GM21786 (cell line): ENCODE measurements at regions not wholly inside any gene's neighbourhood (a gene's known extent, or its start where the extent isn't known, plus 50 kb on each side); places are given as distances from the start of the nearest gene placed in this dataset.

ENCODE experiments used
- ATAC-seq: cut with Tn5 transposase; IDR thresholded peaks from one replicate; pipeline ENCODE4 v1.9.1; 2021; ENCODE audit not compliant: unreplicated experiment

DNA sequence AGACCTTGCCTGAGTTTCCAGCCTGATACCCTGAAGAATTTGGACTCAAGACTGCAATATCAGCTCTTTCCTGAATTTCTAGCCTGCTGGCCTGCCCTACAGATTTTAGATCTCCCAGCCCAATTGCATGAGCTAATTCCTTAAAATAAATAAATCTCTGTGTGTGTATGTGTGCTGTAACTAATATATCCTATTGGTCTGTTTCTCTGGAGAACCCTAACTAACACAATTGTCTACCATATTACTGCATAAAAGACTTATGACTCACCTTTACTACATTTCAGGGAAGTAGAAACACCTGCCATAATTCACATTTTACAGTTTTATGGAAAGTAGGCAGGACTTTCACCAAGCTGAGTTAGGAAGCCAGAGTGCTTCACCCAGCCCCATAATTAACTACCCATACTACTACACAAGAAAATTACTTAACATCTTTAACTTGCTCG, 90.7 kb upstream of the BEND6 start:
- ATAC-seq = no peak

DNA sequence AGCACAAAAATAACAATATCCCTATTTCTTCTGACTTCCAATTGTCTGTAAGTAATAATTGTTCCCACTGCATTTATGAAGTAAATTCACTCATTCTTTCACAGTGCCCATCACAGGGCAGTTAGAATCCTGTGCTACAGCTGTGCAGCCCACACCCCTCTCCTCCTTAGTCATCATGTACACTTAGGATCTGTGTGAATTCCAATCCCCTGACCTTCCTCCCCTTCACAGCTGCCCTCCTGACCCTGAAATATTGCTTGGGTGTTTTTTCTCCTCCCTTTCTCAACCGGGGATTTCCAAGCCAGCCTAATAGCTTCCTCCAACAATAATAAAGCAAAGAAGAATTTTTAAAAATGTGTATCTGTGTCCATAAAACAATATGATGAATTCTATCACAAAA, 91.5 kb upstream of the BEND6 start:
- ATAC-seq = no peak

DNA sequence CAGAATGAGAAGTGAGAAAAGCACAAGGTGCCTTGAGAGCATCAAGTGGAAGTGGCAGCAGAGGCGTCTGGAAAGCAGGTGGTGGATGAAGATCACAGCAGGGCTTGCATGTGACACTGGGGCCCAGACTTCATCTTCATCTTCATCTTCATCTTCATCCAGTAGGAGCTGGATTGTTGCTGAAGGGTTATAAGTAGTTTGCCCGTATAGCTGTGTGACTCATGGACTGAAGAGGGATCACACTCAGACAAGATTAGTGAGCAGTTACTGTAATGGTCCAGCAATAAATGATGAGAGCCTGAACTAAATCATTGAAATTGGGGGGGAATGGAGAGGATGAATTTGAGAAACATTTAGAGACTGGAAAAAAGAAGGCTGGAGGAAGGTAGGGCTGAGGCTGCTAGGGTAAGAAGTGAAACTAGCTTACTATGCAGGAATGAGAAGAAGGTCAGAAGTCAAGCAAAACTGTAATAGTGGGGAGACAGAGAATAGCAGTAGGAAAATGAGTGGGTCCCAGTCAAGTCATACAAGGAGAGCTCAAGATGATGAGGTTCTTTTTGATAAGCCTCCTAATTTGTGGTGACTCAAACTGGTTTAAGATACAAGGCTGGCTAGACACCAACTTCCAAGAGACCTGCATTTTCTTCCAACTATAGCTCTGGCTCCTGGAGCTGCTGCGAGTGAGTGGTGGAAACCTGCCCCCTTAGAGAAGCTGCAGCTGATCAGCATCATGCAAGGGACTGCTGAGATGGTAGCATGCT, 92.3 kb upstream of the BEND6 start:
- no peak for ATAC-seq

DNA sequence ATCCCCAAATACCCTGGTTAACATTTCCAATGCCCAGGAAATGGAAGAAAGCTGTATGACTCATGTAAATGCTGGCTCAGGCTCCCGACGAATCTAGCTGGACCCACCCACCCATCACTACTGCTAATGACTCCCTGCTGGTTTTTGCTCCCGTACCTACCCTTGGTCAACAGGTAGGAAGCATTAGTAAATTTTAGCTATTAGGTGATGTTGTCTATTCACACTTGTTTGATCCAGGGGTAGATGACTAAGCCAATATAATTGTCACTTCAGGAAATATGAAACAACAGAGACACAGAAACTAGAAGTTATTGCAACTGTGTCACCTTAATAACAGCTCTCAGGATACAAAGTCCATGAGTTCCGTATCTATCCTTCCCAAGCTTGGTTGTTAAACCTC, 94.4 kb upstream of the BEND6 start:
- no peak for ATAC-seq

DNA sequence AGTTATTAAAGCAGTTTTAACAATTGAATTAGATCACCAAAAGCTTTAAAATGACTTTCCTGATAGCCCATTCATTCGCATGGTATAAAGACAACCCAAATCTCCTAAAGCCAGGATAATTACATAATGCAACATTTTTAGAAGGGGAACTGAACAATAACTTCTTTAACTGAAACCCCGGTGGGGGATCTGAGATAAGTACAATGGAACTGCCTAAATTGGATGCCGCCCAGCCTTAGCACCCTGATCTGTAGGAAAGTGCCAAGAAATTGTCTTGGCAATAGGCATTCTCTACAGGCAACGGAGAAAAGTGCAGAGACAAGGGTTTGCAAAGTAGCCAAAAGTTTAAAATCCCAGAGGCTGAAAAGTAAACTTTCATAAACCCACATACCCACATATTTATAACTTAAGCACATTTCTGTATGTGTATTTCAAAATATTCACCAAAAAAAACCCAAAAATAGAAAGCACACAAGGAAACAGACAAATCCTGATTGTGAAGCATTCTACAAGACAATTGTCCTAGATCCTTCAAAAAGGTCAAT, 98.8 kb upstream of the BEND6 start:
- ATAC-seq = no peak

DNA sequence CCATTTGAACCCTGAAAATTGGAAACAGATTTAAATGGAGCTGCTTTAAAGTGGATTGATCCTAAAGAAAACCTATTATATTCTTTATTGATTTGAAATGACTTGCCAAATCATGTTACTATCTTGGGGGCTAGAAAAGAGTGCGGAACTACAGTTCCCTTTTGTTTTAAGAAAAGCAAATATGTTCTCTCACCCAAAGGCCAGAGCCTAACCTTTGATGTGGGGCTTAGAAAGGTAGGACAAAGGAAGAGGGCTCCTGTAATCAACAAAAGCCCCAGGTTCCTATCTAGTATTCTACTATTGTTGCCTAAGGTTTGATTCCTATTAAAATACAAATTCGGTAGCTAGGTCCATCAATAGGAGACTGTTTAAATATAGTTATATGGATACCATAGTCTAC, 100.8 kb upstream of the BEND6 start:
- no peak for ATAC-seq

DNA sequence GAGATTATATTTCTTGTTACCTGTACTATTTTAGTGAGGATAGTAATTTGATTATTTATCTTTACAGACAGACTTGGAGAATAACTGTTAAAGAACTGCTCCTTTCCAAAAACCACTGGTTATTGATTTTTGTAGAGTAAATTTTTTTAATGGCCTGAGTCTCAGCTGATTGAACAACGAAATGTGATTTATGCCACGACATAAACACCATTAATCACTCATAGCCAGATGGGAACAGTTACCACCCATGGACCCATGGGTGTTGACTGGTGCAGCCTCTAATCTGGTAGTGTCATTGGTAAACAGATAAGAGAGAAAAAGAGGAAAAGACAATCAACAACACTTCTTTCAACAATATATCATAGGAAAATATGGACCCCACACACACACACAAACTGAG, 101.4 kb upstream of the BEND6 start:
- ATAC-seq = no peak

DNA sequence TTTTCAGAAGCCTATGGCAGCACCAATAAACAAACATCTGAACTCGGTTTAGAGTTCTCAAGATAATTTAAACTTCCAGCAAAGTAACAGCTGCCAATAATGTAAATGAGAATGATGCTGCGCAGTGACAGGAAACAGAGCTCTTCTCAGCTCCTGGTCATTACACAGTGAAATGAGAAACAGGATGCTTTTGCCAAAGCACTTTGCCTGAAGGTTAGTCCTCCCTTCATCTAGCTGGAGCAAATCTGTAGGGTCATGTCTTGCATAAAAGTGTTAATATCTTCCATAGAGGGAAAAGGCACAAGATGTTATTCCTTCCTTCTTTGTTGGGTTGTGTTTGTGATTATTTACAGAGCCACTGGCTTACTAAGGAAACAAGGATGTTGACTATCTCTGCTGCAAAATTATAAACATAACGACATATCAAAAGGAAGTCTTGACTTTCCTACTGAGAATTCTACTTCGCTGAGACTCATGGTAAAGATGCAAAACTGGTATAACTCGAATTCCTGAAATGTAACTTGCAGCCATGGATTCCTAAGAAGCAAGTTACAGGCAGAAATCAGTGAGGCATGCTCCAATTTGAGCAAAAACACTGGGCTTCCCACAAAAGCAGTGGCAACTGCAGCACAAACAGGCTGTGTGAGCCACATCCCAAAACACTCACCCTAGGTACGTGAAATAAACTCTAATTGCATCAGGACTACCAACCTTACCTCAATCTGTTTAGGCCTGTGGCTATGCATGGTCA, 102.5 kb upstream of the BEND6 start:
- peak; percentile 6 for ATAC-seq

DNA sequence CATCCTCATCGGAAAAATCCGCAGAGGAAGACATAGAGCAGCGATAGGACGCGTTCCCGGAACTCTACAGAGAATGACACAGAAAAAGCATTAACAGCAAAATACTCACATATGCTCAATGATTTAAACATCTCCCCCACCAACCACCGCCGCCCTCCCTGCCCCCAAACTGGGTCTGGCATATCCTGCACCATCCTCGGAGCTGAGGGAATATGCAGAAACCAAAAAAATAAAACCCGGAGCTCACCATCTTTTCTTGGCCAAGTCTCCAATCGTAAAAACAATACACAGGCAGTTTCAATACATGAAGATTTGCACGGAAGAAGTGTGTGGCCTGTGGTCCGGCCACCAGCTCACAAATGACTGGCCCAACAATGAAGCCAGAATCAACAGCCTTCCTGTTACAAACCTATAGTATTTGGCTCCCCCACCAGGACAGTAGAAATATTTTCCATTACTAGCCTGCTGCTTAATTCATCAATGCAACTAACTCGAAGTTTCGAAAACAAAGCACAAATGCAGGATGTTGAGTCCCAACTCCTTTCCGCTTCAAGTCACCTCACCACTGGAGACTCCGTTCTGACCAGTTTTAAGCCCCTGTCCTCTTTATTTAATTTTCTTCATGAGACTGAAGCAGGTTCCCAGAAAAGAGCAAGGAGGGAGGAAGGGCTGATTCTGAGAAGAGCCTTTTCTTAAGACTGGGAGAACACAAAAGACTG, 103.2 kb upstream of the BEND6 start:
- peak; percentile 90 for ATAC-seq

DNA sequence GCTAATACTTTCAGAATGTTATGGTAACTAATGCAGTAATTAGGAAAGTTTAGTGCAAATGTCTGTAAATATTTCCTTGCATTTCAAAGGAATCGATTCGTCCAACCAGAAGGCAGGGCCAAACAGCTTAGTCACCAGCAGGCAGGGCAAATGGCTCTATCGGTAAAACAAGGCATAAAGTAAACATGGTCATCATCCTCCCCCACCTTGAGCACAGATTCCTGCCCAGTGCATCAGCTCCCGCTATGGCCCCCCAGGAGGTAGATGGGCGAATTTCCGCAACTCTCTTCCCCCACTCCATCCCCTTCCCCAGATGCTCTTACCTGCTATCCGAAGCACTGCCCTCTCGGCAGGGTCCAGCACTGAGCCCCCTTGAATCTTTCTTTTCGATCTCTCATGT, 103.8 kb upstream of the BEND6 start:
- no peak for ATAC-seq

DNA sequence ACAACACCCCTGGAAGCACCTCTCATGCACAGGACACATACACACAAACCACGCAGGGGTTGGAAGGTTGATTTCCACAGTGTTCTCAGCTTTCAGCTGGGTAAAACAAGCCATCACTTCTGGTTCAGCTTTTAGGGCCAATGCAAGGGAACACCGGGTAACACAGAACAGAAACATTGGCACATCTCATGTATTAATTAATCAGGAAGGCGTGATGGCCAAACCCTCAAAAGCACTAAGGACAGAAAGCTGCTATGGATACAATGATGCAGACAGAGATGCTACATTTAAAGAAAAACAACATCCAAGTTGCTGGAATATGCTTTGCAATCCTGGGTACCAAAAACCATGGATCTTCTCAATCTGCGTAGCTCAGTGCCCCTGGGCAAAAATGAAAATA, 104.3 kb upstream of the BEND6 start:
- no peak for ATAC-seq

DNA sequence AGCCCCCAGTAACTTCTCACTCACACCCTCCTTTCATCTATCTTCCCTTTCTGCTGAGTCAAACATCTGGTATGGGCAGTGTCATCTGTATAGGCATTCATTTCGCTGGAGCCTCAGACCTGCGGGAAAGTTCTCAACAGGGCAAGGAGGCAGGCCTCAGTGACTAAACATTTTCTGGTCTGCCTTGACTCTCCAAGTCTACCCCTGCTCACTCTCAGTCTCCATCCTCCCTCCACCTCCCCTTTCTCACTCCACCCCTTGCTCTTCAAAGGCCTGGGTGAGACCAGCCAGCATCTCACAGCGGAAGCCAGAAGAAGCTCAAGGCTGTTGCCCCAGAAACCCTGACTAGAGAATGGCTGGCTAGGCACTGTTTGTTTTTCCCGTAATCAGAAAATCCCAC, 105.0 kb upstream of the BEND6 start:
- no peak for ATAC-seq

DNA sequence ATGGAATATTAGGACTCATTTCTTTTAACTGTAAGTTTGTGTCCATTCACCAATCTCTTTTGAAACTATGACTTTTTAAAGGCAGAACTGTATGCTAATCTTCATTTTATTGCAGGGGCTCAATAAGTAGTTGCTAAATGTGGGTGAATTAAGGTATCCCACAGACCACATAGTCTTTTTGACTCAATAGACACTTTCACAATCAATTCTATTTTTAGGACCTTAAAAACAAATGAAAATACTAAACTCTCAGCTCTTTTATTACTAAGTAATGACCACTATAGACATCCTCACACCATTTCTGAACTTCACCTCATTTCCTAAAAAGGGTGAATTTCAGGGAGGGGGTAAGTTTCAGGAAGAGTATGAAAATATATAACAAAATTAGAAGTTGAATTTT, 106.8 kb upstream of the BEND6 start:
- ATAC-seq = no peak

DNA sequence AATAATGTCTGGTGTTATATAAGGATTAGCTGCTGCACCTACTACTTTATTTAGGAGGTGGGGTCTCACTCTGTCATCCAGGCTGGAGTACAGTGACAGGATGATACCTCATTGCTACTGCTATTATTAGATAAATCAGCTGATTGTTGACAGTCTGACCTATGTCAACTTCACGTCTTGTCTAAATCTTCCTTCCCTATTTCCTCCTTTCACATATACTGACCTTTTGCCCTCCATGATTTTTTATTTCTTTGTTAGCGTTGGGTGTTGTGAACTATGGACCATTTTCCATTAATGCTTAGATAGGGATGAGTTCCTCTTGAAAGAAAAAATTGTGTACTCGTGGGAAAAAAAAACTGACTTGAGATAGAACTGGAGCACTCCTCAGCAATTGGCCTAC, 109.9 kb upstream of the BEND6 start:
- no peak for ATAC-seq

DNA sequence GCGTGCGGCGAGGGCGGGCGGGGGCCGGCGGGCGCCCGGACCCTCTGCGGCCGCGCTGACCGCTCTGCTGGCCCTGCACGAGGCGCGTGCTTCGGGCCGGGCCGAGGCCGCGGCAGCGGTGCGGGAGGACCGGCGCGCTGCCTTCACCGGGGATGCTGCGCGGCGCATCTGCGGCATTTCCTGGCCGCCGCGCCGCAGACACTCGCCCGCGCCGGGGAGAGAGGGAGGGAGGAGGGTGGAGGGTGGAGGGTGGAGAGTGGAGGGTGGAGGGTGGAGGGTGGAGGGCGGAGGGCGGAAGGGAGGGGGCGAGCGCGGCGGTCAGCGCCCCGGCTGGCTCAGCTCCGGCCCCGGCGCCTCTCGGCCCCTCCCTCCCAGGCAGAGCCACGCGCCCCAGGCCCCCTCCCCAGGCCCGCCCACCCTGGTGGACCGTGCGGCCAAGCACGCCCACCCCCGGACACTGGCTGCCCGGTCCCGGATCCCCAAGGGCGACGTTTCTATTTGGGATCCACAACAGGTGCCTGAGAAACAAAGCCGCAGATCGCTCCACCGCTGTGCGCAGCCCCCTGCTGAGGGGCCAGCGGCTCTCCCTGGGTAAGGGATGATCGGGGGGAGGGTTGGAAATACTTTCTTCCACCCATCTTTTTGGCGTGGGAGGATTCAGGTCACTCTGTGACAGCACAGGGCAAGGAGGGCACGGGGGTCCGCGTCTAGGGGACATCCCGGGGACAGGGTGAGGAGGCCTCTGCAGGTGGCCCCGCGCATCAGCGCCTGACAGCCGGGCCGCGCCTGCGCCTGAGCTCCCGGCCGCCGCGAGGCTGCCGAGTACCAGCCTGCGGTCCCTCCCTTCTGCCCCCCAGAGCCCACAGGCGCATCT, 111.2 kb upstream of the BEND6 start:
- ATAC-seq = peak; percentile 67

DNA sequence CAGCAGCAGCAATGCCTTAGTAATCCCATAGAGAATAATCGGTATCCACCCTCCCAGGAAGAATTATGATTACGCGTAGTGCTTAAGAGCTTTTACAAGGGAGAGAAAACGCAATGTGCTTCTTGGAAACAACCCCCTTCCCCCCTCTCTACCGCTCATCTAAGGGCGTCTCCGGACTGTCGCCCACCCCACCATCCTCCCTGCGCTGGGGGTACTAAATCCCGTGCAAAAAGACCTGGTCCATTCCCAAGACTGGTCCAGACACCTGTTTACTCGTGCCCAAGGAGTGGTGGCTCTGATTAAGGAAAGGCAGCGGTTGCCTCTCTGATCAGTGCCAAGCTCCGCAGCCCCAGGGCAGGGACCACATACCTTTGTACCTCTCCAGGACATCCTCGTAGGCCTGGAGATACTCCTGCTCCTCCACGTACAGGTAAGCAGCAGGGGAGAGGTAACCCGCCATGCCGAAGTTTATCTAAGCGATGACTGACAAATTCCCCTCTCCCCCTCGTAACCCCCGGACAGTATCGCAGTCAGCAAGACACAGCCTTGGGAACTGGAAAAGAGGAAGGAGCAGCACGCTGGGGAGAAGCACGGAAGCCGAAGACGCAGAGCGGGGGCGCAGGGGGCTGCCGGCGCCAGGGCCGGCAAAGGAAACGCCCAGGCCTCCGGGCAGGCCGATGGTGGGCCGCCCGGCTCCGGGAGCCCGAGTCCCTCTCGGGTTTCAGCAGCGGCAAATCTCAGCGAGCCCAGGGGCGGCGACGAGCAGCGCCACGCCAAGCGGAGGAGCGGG, 112.0 kb upstream of the BEND6 start:
- peak; percentile 3 for ATAC-seq

DNA sequence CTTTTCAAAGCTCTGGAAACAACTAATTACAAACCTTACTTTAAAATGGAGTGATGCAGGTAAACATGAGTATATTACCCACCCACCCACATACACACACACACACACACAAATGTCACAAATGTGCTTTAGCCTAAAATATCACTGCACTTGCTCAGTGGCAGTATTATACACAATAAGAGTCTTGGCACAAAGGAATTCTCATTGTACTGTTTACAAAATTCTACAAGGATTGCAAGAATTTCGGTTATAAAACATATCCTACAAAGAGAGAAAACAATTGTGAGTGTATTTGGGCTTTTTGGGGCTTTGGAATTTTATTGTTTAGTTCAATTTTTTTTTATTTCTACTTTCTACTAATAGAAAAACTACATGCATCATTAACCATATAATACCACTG, 113.2 kb upstream of the BEND6 start:
- no peak for ATAC-seq

DNA sequence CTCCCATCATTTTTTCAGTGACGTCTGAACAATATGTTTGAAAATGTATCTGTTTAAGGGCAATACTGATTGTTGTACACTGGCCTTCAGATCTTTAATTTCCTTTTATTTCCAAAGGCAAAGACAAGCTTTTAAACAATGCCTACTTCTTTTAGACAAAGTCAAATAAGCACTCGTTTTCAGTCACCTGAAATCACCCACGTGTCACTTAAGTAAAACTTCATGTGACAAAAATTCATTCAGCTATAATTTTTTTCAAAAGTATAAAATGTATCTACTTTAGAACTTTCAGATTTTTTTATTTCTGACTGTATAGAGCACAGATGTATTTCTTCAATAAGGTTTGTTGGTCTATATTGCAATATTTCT, 113.5 kb upstream of the BEND6 start:
- ATAC-seq = no peak

DNA sequence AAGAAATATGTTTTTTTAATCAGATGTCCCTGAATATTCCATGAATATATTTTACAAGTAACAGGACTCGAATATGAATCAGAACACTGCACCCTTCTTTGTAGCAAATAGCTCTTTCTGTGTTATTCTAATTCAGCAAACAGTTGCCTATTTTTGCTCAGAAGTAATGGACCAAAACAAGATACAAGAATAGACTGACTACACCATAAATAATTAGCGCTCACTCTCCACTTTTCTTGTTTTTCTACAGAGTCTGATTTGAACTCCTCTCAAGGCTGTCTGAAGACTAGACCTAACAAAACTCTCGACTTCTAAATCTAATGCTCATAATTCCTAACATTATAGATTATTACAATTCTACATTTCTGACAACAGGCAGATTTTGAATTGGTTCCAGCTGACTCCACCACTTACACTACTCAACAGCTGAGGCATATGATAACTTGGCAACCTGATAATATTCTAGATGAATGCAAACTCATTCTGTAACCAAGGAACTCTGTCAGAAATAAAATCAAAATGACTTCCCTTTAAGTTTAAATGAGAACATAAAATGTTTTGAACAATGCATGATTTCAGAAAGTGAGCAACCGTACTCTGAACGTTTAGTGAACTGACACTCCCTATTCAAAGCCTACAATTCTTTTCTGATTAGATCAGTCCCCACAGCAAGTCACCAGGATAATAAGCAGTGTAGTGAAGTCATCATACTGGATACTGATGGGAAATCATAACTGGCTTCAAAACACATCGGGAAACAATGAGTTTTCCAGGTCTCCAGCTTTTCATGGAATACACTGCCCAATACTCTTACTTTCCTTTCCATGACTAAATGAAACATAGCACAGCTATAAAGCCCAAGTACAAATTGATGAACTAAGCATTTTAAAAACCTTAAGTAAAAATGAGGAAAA, 114.2 kb upstream of the BEND6 start:
- ATAC-seq = no peak
